AG04450 (cell line): ENCODE measurements at regions not wholly inside any gene's neighbourhood (a gene's known extent, or its start where the extent isn't known, plus 50 kb on each side); places are given as distances from the start of the nearest gene placed in this dataset.
"Not testable (repeated sequence)": the region's sequence is repeated elsewhere in the genome, so short reads cannot be mapped to it uniquely, and the experiment has no call there.

Experiments used
- CTCF ChIA-PET: fragments of 300-600, 350-600 bp; formaldehyde crosslinking; extraction: SDS; loops from one replicate; lab custom pipeline; 2022; ENCODE audit warnings: antibody characterized with exemption, inconsistent platforms; lab: Charles Lee
- POLR2A ChIA-PET: fragments of 350-600 bp; formaldehyde crosslinking; extraction: SDS; loops from one replicate; lab custom pipeline; 2021; ENCODE audit warnings: antibody characterized with exemption, inconsistent platforms; lab: Yijun Ruan, JAX
- DNase-seq: peaks from one replicate; pipeline ENCODE4 v3.0.0-alpha.2; 2011; ENCODE audit warnings: low read depth, low spot score
- H3K27ac ChIP-seq: one replicate; pipeline ENCODE4 v1.5.1; 2012; ENCODE audit warnings: low read depth, low read length, control low read depth
- H3K27me3 ChIP-seq: one replicate; pipeline ENCODE4 v1.6.0; 2012; ENCODE audit warnings: low read length; ENCODE audit not compliant: control insufficient read depth, insufficient read depth
- H3K4me3 ChIP-seq: 2 replicates; pipeline ENCODE4 v1.5.1; 2011; ENCODE audit warnings: mild to moderate bottlenecking, low read depth, low read length, control low read depth
- H3K9me3 ChIP-seq: 2 replicates; pipeline ENCODE4 v1.5.1; 2012; ENCODE audit warnings: low read length; ENCODE audit not compliant: control insufficient read depth, insufficient read depth
- TF ChIP-seq, protein P1 (sequence below): IDR thresholded peaks from 2 replicates; pipeline ENCODE4 v1.5.1; 2011; ENCODE audit warnings: low read depth, low read length, control low read depth, inconsistent platforms

DNA sequence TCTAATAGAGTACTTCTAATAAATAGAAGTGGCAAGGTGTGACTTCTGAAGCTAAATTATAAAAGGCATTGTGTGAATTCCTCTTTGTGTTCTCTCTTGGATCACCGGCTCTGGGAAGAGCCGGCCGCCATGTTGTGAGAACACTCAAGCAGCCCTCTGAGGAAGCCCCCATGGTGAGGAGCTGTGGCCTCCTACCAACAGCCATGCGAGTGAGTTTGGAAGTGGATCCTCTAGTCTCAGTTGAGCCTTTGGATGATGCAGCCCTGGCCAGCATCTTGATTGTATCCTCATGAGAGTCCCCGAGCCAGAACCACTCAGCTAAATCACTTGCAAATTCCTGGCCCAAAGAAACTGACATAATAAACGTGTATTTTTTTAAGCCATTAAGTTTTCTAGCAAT, 94.5 kb upstream of the CARD11 start:
- no peak overlapping the region for H3K4me3 ChIP-seq
- no peak for DNase-seq
- TF ChIP-seq, protein P1, sequence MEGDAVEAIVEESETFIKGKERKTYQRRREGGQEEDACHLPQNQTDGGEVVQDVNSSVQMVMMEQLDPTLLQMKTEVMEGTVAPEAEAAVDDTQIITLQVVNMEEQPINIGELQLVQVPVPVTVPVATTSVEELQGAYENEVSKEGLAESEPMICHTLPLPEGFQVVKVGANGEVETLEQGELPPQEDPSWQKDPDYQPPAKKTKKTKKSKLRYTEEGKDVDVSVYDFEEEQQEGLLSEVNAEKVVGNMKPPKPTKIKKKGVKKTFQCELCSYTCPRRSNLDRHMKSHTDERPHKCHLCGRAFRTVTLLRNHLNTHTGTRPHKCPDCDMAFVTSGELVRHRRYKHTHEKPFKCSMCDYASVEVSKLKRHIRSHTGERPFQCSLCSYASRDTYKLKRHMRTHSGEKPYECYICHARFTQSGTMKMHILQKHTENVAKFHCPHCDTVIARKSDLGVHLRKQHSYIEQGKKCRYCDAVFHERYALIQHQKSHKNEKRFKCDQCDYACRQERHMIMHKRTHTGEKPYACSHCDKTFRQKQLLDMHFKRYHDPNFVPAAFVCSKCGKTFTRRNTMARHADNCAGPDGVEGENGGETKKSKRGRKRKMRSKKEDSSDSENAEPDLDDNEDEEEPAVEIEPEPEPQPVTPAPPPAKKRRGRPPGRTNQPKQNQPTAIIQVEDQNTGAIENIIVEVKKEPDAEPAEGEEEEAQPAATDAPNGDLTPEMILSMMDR: no peak
- ChIA-PET POLR2A (no interaction called here), CTCF (no interaction called here)
- H3K9me3 ChIP-seq: no peaks in the 10 kb centered on the region
- H3K27ac ChIP-seq: no peak overlapping the region
- H3K27me3 ChIP-seq: peaks cover 6% of the 10 kb centered on the region

DNA sequence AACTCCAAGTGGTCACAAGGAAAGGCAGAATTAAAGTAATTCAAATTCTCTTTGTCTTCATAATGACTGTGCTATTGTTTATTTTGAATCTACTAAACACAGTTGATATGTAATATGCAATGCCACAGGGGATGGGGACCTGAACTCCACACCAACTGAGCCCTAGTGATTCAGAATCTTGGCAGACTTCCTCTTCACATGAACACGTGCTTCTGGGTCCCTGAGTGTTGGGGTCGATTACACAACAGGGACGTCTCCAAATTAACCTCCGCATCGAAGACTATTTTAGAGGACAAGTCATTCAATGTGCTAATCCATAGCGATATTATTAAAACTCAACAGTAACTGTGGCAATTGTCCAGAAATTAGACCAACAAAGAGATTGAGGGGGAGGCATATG, 95.3 kb upstream of the CARD11 start:
- Histone ChIP-seq H3K9me3 (no peaks in the 10 kb centered on the region), H3K27me3 (peaks cover 6% of the 10 kb centered on the region), H3K27ac (no peak overlapping the region), H3K4me3 (no peak overlapping the region)
- no peak for DNase-seq
- TF ChIP-seq, protein P1: no peak
- CTCF ChIA-PET: no interaction called here
- POLR2A ChIA-PET: no interaction called here

DNA sequence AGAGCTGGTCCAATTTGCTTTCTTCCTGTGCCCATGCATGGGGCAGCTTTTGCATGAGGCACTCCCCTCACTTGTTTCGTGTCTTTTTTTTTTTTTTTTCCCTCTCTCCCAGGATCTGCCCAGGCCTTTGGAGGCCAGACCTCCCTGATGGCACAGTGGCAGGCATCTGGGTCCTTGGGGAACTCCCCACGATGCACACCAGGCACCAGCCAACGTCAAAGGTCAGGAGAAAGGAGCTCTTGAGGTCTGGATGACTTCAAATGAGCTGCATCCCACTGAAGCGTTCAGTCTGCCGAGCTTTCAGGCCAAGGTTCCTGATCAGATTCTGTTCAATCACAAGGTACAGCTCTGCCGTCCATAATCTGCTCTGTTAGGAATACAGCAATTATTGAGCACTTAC, 97.2 kb upstream of the CARD11 start:
- CTCF ChIA-PET: interaction anchor here (0.6 kb wide), 1 partner anchor 55 kb away, joined by 4 read pairs; no protein-coding TSS in a partner anchor

DNA sequence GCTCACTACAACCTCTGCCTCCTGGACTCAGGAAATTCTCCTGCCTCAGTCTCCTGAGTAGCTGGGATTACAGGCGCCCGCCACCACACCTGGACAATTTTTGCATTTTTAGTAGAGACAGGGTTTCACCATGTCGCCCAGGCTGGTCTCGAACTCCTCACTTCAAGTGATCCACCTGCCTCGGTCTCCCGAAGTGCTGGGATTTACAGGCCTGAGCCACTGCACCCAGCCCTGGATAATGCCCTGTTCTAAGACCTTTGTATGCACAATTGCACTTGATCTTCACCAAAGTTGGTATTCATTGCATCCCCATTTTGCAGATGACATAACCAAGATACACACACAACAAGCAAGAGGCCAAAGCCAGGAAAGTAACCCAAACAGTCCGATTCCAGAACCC, 97.7 kb upstream of the CARD11 start:
- Histone ChIP-seq H3K27ac (no peak overlapping the region), H3K9me3 (no peaks in the 10 kb centered on the region), H3K27me3 (peaks cover 8% of the 10 kb centered on the region), H3K4me3 (no peak overlapping the region)
- ChIA-PET CTCF (no interaction called here), POLR2A (no interaction called here)
- DNase-seq: no peak
- TF ChIP-seq, protein P1: no peak

More for the DNA sequence above, 97.2 kb upstream of the CARD11 start:
- POLR2A ChIA-PET: no interaction called here
- no peak for DNase-seq
- TF ChIP-seq, protein P1: no peak
- no peak overlapping the region for H3K27ac ChIP-seq
- no peak overlapping the region for H3K4me3 ChIP-seq
- H3K9me3 ChIP-seq: no peaks in the 10 kb centered on the region
- peaks cover 8% of the 10 kb centered on the region for H3K27me3 ChIP-seq

DNA sequence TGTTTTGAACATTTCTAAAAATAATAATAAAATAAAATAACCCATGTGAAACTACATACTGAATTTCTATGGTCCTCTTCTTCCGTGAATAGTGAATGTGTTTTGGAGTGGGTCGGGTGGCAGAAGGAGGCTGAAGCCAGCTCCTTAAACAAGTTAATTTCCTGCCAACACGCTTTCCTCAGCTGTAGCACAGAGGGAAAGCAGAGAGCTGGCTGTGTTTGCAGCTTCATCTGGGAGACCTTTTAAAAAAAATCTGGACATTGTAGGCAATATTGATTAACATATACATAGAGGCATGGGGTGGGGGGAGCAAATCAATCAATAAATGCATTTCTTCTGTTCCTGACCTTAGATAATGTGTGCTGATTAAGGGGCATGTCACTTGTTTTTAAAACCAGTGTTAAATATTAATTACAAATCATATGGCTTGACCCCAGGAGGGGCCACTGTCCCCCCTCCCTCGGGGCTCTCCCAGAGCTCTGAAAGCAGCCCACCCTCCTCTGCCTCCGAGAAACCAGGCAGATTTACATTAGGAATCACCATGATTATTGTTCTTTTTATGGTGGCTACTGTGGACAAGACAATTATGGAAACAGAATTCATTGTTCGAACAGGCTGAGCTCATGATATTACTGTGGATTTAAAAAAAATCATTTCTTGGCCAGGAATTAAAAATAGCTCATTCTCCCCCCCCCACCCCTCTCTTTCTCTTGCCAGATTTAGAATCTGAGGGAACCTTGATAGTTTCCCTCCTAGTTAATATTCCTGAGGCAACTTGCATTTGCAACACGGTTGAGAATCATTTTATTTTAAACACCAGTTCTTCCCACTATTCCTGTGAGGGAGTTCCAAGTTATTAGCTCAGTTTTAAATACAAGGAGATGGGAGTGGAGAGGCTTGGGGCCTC, 100.5 kb upstream of the CARD11 start:
- DNase-seq: no peak
- CTCF ChIA-PET: interaction anchor here (0.7 to 1.2 kb wide), 2 partner anchors 10 to 13 kb away, joined by 3 to 7 read pairs; no protein-coding TSS in a partner anchor
- TF ChIP-seq, protein P1: no peak
- H3K4me3 ChIP-seq: no peak overlapping the region
- no peaks in the 10 kb centered on the region for H3K9me3 ChIP-seq
- POLR2A ChIA-PET: no interaction called here
- no peak overlapping the region for H3K27ac ChIP-seq
- H3K27me3 ChIP-seq: peaks cover 11% of the 10 kb centered on the region

DNA sequence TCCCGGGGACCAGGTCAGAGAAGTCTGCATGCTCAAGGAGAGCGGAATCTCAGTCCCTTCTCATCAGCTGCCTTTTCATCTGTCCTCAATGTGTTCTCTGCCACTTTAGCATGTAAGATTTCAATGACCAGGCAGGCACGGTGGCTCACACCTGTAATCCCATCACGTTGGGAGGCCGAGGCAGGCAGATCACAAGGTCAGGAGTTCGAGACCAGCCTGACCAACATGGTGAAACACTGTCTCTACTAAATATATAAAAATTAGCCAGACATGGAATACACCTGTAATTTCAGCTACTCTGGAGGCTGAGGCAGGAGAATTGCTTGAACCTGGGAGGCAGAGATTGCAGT, 101.1 kb upstream of the CARD11 start:
- H3K4me3 ChIP-seq, H3K9me3 ChIP-seq, H3K27ac ChIP-seq, POLR2A ChIA-PET, DNase-seq: not testable (repeated sequence)
- CTCF ChIA-PET: interaction anchor here (1.2 kb wide), 1 partner anchor 10 kb away, joined by 7 read pairs; no protein-coding TSS in a partner anchor
- H3K27me3 ChIP-seq: peaks cover 14% of the 10 kb centered on the region
